Right lobe of liver (tissue), 4 donors: ENCODE measurements at regions not wholly inside any gene's neighbourhood (a gene's known extent, or its start where the extent isn't known, plus 50 kb on each side); places are given as distances from the start of the nearest gene placed in this dataset.

Source experiments
- POLR2A ChIP-seq: fragments of 450-650 bp; IDR thresholded peaks from one replicate; pipeline ENCODE4 v1.6.1; 2017; ENCODE audit warnings: antibody characterized with exemption, mild to moderate bottlenecking
- TF ChIP-seq, protein P1 (sequence below), 4 donors: fragments of 200-600 bp in 3 of 4; fragments of 450-650 bp in 1 of 4; IDR thresholded peaks; one replicate each; pipeline versions ENCODE4 v1.5.1 to v1.8.0; 2016 to 2022; ENCODE audit warnings: antibody characterized with exemption in 4 of 4, mild to moderate bottlenecking in 2 of 4
- donor health status: DM: no; HTN: no; CAD: no.
- donor health status: DM: no; HTN: no; CAD: no.
- donor health status: DM: no; HTN: yes; CAD: no.

DNA sequence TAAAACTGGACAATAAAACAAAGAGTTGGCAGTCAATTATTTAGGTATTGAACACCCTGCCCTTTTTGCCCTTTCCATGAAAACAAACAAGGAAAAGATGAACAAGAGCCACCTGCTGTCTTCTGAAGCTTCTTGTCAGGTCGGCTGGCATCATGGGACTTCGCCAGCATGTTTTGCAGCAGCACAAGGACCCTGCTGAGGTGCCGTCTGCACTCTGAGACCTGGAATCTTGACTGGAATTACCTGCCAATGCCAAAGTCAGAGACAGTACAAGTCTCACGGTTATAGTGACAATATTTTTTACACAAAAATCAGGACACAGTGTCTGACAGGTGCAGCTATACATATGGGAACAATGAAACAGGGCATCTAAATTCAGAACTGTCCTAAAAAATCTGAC lies 284.5 kb downstream of the GASK1B start:
- TF ChIP-seq, protein P1, sequence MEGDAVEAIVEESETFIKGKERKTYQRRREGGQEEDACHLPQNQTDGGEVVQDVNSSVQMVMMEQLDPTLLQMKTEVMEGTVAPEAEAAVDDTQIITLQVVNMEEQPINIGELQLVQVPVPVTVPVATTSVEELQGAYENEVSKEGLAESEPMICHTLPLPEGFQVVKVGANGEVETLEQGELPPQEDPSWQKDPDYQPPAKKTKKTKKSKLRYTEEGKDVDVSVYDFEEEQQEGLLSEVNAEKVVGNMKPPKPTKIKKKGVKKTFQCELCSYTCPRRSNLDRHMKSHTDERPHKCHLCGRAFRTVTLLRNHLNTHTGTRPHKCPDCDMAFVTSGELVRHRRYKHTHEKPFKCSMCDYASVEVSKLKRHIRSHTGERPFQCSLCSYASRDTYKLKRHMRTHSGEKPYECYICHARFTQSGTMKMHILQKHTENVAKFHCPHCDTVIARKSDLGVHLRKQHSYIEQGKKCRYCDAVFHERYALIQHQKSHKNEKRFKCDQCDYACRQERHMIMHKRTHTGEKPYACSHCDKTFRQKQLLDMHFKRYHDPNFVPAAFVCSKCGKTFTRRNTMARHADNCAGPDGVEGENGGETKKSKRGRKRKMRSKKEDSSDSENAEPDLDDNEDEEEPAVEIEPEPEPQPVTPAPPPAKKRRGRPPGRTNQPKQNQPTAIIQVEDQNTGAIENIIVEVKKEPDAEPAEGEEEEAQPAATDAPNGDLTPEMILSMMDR (IDR thresholded peaks at IDR 0.05) = no peak
- no peak for TF ChIP-seq POLR2A
